Tibial nerve (tissue), 4 donors: ENCODE measurements at regions not wholly inside any gene's neighbourhood (a gene's known extent, or its start where the extent isn't known, plus 50 kb on each side); places are given as distances from the start of the nearest gene placed in this dataset.

Experiments used
- CTCF ChIP-seq, 5 experiments: fragments of 200-600 bp in 3 of 5; fragments of 450-650 bp in 2 of 5; sonication (generic) in 3 of 5; IDR thresholded peaks; one replicate each; pipeline ENCODE4 v1.5.1; 2016 to 2019; ENCODE audit warnings: antibody characterized with exemption in 5 of 5, mild to moderate bottlenecking in 3 of 5, moderate library complexity in 2 of 5
- EP300 ChIP-seq, 2 donors: sonication (generic); formaldehyde crosslinking; IDR thresholded peaks; one replicate each; pipeline ENCODE4 v1.6.1; 2017; ENCODE audit warnings: antibody characterized with exemption in 2 of 2, mild to moderate bottlenecking in 1 of 2
- POLR2A ChIP-seq, 2 donors: fragments of 450-650 bp; IDR thresholded peaks; one replicate each; pipeline ENCODE4 v1.6.1; 2017; ENCODE audit warnings: antibody characterized with exemption in 2 of 2, mild to moderate bottlenecking in 2 of 2, moderate library complexity in 2 of 2

- TF ChIP-seq CTCF (IDR thresholded peaks at IDR 0.05) = no peak
- no peak for TF ChIP-seq POLR2A (IDR thresholded peaks at IDR 0.05)
- no peak for TF ChIP-seq EP300 (IDR thresholded peaks at IDR 0.05)
Observed at GRCh38 chr4:181807771-181808170, 435.4 kb upstream of the TENM3 start.
